NCI-H446 (cell line): ENCODE measurements at regions not wholly inside any gene's neighbourhood (a gene's known extent, or its start where the extent isn't known, plus 50 kb on each side); places are given as distances from the start of the nearest gene placed in this dataset.

Experiments used
- DNase-seq, 2 experiments: peaks; one replicate each; lab custom pipeline; 2025; lab: John Stamatoyannopoulos, UW

DNA sequence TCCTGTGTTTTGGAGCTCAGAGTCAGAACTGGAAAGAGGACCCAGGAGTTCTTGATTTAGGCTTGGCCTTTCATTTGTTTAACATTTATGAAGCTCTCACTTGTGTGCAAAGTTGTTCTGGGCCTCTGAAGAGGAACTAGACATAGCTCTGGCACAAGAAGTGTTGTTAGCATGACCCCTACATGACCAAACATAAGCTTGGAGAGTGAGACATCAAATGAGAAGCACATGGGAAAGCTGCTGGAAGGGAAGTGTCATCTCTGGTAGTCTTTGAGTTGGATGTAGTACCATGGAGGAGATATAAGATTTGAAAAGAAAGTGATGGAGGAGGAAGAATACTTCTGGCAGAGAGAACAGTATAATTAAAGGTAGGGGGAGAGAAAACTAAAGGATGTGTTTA is 370.1 kb downstream of the ADRA2A start:
- no peak for DNase-seq

DNA sequence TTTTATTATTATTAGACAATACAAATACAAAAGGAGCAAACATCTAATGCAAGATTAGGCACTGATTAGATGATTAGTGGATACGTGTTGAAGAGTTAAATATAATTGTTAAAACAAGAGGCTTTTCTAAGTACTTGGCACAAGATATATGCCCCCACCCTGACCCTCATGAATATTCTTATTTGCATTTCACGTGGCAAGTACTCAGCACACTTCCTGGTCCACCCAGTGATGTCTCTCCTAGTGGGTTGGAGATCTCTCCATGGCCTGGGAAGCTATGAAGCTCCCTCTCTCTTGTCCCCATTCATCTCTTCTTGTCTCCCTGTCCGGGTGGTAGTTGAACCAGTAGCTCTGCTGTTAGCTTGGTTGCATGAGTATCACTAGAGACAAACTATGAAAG is 375.3 kb downstream of the ADRA2A start:
- no peak for DNase-seq

DNA sequence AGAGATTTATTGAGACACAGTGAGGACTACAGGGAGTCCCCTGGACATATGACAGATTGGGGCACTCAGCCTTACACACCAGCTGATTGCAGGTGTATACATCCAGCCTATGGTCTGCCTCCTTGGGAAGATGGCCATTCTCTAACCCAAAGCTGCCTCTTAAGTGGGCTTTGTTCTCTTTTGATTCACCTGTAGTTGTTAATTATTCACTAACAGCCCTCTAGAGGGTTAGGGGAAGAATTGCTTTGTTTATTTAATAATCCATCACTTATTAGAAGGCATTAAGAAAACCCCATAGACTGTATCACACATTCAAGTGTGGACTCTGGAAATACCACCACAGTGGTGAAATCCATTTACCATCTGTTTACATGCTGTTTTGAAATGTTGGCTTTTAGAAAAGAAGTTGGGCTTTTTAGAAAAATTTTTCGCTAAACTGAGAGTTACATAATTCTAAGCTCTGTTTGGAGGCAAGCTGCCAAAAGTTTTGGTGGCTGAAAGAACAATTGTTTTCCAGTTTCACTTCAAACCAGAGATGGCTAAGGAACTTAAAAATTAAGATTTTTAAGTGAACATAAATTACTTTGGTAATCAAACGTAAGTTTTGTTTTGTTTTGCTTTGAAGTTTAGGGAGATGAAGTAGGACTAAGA is 379.1 kb downstream of the ADRA2A start:
- no peak for DNase-seq

DNA sequence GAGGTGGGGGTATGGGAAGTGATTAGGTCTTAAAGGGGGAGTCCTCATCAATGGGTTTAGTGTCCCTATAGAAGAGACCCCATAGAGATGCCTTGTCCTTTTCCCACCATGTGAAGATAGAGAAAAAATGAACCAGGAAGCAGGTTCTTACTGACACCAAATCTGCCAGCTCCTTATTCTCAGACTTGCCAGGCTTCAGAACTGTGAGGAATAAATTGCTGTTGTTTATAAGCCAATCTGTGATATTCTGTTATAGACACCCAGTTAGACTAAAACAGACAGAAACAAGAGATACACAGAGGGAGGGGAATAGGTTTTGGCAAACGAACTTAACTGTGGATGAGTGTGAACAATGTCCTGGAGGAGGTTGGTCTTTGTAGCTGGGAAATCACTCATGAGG is 381.4 kb downstream of the ADRA2A start:
- DNase-seq = no peak

DNA sequence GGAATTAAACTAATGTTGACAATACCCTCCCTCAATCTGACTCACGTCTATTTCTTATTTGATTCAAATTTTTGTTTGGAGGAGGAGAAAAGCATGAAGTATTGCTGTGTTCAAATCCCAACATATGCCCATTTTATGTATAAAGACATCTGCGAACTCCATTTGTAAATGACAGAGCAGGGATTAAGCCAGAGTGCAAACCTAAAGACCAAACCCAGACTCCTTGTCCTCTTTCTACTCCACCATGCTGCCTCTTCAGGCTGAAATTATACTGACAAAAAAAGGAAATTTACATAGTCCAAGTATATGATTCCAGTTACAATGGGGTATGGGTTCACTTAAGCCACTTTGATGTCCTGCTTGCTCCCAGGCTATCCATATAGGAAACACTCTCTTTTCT is 383.1 kb downstream of the ADRA2A start:
- no peak for DNase-seq

DNA sequence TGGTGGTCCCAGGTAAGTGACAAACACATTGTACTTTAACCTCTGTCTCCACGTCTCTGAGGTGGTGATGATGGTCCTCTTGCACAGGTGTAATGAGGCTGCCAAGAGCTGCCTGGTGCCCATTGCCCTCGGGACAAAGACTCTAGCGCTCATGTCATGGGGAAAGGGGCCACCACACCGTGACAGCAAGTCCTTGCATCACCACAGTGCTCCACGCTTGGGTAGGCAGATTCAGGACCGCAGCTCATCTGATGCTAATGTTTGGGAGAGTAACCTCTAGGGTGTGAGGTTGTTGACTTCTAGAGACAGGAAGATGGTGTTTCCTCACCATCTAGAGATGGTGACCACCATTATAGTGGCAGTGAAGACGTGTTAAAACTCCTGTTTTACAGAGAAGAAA is 395.6 kb downstream of the ADRA2A start:
- no peak for DNase-seq

DNA sequence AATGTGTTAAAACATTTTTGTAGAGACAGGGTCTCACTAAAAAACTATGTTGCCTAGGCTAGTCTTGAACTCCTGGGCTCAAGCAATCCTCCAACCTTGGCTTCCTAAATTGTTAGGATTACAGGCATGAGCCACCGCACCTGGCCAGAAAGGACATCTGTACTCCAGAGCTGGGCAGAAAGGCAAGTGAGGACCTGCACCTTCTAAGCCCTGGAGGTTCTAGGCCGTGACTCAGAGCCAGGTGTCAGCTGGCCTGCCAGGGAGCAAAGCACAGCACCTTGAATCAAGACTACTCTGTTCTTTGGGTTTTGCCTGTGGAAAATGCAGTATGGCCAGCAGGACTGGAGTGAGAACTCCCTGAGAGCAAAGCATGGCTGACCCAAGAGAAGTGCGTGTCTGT is 396.5 kb downstream of the ADRA2A start:
- no peak for DNase-seq

DNA sequence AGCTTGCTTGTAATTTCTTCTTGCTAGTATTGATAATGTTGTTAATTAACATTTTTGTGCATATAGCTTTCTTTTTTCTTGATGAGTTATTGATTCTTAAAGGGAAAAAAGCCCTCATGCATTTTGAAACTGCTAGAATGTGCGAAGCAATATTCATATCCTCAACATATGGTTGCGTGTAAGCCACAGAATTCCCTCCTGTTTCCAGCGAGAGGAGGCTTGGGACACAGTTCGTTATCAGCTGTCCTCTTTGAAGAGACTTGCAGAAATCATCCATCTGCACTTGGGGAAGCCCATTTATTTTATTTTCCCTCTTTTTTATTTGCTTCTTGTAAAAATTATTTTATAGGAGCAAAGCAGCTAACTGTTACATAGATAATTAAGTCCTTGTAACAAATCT is 398.0 kb downstream of the ADRA2A start:
- DNase-seq = no peak

DNA sequence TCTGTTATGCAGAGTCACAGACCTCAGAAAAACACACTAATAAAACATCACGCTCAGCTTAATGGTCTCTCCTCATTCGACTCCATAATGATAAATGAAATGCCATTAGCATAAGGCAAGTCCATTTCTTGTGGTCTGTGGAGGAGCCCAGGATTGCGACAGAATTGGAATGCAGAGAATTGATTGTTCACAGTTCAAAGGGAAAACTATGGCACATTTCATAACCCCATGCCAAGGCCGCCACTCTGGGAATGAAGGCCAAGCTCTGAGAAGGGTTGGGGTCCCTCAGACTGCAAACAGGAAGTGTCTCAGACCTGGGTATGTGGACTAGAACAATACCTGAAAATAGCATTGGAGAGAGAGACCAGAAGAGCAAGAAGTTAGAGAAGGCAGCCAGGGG is 398.9 kb downstream of the ADRA2A start:
- DNase-seq = no peak

DNA sequence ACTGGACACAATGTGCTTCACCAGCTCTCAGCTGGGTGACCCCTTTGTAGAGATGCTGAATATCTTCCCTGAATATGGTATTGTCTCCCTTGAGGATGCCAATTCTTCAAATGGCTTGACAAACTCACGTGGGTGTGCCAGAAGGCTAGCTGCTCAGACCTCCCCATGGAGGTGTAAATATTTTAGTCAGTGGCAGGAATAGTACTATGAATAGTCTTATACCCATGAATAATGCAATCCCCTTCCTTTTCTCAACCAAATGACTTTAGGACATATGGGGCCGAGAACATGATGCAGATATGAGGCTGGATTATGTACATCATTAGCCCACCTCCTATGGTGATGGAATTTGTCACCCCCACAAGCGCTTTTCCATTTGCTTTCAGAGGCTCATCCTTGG is 401.8 kb downstream of the ADRA2A start:
- no peak for DNase-seq

DNA sequence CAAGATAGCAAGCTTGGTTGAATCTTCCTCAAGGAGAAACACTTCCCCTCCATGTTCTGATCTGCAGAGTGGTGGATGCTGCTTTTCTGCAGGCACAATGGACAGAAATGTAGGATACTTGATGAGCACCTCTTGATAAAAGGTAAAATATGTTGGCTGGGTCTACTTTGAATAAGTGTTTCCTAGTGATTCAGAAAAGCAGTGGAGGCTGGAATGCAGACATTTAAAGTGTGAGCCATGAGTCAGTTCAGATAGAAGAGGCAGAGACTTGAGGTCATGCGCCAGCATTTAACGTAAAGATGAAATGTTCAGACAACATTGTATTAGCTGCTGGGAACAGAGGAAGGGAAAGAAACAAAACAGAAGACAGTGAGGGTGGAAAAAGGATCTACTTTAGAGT is 403.1 kb downstream of the ADRA2A start:
- no peak for DNase-seq

DNA sequence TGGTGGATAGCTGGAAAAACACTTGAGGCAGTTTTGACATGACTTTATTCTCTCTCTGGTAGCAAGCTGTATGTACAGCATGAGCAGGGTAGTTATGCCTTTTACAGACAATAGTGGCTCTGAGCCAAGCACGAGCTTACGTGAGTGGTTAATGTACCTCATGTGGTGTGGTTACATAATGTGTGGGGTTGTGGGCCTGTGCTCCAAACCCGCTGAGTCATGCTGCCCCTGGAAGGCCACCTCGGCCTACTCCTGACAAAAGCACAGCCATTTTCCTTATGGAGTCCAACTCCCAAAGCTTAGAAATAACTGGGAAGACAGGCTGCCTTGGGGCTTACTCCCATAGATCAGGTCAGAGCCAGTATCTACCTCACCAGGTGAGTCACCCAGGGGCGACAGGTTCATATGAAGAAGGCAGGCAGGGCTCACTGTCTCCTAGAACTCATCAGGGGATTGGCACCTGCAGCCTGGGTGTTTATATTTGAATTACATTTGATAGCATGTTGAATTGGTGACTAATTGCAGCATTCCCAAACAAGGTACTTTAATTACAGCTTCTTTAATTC is 404.5 kb downstream of the ADRA2A start:
- no peak for DNase-seq

DNA sequence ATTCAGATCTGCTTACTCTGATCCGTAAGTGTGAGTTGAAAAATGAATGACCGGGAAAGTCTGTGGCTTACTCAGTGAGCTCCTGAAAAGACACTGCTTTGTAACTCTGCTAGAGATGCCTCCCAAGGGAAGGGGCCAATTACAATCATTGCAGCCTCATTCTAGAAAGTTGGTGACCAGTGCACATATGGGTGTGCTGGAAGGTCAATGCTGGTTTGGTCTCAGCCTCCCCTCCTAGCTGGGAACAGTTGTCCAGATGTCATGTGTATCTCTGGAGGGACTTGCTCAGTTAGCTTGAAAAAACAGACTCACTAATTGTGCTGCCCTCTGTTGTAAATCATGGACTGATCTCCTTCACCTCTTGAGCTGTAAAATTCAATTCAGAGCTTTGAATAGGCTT is 405.0 kb downstream of the ADRA2A start:
- no peak for DNase-seq

DNA sequence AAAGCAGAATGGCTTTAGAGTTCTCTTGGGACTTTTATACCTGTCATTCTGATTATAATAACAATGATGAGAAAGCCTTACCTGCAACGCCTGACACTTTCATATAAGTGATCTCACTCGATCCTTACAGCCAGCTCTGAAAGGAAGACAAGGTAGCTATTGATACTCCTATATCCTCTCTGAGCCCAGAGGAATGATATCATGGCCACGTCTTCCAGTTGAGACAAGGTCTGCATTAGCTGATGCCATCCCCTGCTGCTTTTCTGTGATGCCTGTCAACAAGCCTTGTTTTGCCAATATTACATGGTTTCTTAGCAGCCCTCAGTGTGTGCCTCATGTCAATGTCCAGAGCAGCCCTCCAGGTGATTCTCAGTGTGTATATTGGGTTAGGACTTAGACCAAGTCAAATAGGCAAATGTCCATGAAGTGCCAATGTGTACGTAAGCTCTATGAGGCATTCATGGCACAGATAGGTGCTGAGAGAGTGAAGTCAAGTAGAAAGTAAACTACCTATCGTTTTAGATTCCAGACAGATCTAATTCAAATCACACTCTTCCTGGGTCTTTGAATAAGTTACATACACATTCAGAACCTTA is 405.9 kb downstream of the ADRA2A start:
- no peak for DNase-seq

DNA sequence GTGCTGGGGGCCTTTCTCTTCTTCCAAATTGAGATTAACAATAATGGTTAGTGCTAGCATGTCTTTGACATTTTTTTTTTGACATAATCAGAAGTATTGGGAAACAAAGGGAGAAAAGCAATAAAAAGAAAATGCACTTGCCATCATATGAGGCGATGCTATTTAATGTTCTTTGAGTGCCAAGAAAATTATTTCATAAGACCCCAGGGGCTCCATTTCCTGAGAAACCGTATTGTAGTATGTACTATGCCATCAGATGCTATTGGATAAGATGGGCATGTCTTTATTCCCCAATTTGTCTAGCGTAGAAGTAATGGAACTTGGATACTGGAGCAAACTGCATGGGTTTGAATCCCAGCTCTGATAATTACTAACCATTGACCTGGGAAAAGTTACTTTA is 408.9 kb downstream of the ADRA2A start:
- DNase-seq = no peak

DNA sequence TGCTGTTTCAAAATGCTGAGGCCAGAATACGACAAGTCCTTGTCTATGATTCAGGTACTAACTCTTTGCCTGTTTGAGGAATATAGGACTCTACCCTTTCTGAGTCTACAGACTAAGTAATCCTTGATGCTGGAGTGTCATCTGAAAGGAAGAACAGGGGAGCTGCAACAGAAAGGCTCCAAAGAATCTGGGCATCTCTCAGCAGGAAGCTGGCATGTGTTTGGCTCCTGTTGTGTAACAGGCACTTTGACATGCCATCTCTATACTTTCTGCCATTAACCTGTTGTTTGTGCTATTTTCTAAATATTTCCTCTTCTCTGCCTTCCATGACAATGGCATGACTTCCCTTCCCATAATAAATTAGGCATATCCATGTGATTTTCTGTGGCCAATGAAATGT is 409.5 kb downstream of the ADRA2A start:
- no peak for DNase-seq

DNA sequence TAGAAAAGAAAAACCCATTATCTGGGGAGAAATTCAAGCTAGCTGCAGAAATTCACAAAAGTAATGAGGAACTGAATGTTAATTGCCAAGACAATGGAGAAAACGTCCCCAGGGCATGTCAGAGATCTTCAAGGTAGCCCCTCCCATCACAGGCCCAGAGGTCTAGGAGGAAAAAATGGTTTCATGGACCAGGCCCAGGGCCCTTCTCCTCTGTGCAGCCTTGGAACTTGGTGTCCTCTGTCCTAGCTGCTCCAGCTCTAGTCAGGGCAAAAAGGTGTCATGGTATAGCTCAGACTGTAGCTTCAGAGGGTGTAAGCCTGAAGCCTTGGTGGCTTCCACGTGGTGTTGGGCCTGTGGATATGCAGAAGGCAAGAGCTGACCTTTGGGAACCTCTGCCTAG is 411.8 kb downstream of the ADRA2A start:
- DNase-seq = no peak

DNA sequence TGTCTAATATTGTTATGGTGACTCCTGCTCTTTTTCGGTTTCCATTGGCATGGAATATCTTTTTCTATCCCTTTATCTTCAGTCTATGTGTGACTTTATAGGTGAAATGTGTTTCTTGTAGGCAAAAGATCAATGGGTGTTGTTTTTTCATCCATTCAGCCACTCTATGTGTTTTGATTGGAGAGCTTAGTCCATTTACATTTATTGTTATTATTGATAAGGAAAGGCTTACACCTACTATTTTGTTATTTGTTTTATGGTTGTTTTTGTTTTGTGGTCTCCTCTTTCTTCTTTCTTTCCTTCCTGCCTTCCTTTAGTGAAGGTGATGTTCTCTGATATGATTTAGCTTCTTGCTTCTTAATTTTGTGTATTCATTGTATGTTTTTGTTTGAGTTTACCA is 414.3 kb downstream of the ADRA2A start:
- DNase-seq = no peak

DNA sequence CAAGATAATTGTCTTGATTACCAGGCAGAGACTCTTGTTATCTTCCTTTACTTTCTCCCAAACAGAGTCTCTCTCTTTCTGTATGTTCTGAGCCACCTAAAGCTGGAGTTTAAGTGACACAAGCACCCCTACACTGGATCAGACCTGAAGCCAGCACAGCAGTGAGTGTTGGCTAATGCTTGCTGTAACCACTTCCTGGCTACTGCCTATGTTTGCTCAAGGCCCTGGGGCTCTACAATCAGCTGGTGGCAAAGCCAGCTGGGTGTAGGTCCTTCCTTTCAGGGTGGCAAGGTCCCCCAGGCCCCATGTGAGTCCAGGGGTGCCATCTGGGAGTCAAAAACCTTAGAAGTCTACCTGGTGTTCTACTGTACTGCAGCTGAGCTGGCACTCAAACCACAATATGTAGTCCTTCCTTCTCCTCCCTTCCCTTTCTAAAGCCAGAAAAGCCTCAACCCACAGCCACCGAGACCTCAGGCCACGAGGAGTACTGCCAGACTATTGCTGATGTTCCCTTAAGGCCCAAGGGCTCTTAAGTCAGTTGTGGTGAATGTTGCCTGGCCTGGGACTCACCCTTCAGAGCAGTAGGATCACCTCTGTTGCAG is 416.3 kb downstream of the ADRA2A start:
- no peak for DNase-seq

DNA sequence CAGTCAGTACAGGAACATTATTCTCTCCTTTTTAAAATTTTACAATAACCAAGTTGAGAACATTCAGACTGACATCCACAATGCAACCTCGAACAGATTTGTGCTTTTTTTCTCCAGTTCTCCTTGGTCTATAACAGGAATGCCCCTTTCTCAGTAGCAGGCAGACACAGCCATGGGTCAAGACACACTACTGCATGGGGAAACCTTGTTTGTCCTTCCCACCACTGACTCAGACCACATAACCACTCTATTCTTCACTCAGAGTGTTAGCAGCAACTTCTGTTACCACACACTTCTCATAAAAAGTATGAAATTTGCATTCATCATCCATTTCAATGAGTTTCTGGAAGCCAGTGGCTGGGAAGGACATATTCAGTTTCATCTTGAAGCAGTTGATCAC is 421.7 kb downstream of the ADRA2A start:
- no peak for DNase-seq

DNA sequence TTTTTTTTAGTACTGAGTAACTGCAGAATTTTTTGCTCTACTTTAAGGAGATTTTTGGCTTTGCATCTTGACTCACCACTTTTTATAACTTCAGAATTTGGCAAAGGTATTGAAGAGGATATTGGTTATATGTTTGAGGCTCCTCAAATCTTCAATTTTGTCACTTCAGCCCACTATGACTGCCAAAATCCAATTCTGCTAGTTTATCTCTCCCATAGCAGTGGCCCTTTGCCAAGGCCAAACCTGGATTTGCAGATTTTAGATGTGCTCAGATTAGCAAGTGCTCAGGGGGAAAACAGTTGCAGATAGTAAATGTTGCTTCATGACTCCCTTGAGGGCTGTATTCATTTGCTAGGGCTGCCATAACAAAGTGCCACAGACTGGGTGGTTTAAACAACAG is 427.5 kb downstream of the ADRA2A start:
- DNase-seq = no peak

DNA sequence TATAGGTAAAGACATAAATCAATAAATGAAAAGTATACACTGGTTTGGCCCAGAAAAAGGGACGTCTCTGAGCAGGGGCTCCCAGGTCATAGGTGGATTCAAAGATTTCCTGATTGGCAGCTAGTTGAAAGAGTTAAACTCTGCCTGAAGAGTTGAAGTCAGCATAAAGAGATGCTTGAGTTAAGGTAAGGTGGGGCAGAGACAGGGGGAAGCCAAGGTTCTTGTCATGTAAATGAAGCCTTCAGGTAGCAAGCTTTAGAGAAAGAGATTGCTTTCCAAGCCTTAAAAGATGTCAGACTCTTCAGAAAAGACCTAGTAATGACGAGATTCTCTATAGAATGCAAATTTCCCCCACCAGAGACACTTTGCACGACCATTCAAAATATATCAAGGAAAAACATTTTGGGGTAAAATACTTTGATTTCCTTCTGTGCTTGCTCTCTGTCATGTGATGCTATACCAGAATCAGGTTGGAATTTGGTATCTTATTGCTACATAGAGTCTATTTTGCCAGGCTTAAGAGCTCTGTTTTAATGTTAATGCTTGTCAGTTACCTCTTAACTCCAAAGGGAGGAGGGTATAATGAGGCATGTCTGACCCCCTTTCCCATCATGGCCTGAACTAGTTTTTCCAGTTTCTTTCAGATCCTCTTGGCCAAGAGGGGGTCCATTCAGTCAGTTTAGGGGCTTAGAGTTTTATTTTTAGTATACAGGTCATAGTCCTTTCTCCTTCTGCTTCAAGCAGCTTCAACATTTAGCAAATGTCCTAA is 429.6 kb downstream of the ADRA2A start:
- no peak for DNase-seq

DNA sequence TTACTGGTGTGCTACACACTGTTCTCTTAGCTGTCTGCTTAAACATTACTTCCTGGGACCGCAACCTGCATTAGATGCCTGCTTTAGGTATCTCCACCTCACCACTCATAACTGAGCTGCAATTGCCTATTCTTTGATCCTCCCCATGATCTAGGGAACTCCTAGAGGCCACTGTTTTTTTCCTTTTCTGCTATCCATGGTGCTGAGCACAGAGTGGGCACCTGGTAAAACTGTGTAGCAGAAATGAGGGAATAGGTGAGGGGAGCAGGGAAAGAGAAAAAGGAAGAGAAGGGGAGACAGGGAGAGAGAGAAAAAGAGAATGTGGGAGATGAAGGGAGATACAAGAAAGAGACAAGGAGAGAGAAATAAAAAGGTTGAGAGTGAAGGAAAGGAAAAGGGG is 434.9 kb downstream of the ADRA2A start:
- no peak for DNase-seq
